GM21367 (cell line): ENCODE measurements at regions not wholly inside any gene's neighbourhood (a gene's known extent, or its start where the extent isn't known, plus 50 kb on each side); places are given as distances from the start of the nearest gene placed in this dataset.

Experiments used
- ATAC-seq: cut with Tn5 transposase; IDR thresholded peaks from one replicate; pipeline ENCODE4 v1.9.1; 2021; ENCODE audit not compliant: unreplicated experiment

DNA sequence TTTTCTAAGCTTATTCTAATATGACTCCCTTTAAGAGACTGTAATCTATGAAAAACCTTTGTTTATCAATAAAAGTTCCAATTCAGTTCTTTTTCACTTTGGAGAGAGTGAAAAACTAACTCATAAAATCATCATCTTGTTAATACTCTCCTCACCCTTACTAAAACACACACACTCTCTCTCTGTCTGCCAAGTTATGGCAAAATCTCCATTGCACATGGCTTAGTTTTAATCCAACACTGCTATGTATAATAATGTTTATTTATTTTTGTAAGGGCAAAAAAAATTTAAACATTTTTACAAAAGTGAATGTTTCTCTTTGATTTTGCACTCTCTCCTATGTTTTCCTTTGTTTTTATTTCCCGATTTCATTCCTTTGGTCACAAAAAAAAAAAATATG is 253.2 kb downstream of the BMP7 start:
- no peak for ATAC-seq

DNA sequence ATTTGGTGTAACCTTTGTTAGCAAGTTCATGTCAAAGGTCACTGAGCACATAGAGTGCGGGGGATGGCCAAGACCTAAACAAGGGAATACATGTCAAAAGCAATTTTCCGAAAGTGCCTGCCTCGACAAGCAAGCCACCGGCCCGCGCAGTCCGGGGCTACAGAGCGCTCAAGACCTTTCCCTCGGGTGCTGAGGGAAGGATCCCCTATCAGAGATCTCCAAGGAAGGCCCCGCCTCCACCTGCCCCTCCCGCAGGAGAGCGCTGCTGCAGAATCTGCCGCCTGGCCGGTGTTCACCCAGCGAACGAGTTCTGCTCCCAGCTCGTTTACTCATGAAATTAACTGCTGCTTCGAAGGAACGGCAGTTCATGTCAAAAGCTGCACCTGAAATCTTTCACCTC is 252.7 kb downstream of the BMP7 start:
- ATAC-seq = no peak

DNA sequence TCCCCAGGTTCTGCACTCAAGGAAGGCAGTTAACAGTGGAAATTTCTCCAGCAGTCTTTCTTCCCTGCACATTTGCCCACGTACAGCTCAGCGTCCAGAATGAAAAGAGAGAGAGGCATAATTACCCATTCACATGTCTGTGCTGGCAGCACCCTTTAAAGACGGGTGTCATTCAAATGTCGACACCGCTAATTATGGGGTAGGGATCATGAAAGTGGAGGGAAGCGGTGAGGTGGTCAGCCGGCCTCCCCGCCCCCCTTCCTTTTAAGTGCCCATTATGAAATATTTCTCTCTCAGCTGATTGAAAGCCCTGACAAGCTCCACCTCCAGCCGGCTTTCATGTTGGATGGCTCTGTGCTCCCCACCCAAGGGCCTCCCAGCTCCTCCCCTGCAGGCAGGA is 246.1 kb downstream of the BMP7 start:
- no peak for ATAC-seq

DNA sequence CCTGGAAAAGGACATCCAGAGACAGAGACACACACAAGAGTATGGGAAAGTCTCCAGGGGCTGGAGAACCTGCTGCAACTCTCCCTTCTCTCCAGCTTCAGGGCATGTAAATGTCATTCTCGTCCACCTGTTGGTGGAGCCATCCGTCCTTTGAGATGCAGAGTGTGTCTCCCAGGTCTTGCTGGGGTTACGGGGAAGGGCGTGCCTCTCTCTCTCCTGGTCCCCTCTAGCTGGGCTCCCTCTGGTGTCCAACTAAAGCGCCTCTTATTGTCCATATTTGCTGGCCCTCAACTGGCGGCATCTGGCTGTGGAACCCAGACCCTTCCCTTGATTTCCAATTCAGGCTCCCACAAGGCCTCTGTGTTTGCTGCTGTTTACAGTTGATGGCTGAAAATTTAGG is 244.1 kb downstream of the BMP7 start:
- no peak for ATAC-seq

DNA sequence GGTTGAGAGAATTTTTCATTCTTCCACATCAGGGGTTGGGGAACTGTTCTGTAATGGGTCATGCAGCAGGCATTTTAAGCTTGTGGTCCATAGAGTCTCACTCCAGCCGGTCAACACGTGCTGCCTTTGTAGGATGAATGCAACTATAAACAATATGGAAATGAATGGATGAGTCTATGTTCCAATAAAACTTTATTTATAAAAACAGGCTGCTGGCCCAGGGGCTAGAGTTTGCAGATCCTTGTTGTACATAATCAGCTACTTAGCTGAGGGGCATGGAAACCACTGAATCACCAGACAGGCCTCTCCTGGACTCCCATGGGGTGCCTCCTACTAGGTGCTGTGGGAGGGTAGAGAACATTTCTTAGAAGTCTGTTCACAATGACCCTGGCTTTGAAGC is 243.4 kb downstream of the BMP7 start:
- no peak for ATAC-seq

DNA sequence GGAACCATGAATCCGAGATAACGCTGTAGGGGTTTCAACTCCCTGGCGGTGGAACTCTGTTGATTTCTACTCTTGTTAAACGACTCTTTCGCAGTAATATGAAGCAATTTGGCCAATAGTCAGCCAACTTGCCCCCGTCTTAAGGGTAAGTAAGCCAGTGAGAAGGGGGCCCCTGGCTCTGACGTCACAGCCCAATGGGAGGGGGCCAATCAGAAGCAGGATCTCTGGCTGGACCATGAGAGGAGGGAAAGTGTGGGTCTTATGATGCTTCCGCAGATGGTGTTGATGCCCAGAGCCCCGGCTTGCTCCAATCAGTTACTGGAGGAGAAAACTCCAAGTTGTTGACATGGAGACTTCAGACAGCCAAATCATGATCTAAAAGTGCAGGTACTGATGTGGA is 242.4 kb downstream of the BMP7 start:
- ATAC-seq = no peak

DNA sequence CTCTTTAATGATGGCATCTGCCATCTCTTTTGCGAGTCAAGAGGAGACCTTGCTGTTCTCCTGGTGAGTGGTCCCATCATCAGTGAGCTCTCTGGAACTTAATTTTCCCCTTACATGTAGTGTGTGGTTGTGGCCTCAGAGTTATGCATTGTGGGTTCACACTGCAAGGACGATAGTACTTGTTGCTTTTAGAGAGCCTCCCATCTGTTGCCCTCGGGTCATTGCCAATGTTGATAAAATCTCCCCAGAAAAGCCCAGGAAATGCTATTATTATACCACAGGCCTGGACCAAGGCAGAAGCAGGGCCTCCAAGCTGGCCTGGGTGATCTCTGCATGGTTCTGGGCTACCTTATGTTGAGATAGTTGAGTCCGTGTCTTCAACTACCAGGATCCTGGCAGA is 241.6 kb downstream of the BMP7 start:
- ATAC-seq = no peak

DNA sequence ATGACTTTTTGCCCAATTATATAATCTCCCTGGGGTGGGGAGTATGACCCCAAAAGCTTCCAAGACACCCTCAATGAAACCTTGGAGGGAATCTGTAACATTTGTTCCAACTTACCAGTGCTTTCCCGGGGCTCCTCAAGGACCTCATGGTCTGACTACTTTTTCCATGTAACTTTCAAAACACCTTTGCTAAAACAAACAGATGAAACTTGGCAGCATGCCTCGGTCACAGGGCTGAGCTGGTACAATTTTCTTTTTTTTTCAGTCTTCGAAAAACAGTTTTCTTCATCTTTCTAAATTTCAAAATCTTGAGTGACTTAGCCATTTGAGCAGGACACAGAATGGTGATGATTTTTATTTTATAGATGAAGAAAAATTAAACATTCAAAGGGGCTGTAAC is 241.2 kb downstream of the BMP7 start:
- no peak for ATAC-seq

DNA sequence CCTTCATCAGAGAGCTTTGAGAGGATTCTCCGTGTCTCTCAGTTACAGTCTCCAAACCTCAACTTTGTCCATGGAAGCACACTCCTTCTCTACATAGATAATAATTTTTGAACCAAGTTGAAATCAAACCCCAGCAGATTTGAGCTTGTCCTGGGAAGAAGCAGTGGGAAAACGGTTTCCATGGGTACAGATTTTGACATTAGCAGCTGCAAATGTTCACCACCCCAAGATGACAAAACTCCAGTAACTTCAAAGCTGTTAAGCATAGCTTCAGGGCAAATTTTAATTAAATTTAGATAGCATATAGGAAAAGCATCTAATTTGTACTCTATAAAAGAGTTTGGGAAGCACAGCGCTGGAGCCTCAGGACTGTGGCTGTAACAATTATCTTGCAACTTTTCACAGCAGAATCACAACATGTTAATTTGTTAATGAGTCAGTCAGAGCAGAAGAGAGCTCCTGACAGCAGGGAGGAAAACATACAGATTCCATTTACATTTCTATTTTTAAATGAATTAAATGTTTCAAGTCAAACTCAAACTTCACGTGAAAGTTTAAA is 240.7 kb downstream of the BMP7 start:
- no peak for ATAC-seq

DNA sequence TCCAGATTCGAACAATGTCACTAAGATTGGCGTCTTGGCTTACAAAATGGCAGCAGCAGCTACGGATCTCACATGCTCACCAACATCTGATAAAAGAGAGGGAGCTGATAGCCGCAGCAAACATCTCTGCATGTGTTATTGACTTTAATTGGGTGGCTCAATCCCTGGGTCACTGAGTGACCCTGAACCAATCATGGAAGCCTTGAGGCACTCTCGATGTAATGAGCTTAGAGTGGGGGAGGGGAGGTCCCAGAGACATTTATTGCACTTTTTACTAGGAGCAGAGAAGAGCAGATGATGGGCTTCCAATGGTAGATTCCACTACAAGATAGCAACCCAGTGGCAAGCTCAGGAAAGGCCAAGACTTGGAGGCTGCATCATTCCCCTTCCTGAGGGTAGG is 238.7 kb downstream of the BMP7 start:
- ATAC-seq = no peak

DNA sequence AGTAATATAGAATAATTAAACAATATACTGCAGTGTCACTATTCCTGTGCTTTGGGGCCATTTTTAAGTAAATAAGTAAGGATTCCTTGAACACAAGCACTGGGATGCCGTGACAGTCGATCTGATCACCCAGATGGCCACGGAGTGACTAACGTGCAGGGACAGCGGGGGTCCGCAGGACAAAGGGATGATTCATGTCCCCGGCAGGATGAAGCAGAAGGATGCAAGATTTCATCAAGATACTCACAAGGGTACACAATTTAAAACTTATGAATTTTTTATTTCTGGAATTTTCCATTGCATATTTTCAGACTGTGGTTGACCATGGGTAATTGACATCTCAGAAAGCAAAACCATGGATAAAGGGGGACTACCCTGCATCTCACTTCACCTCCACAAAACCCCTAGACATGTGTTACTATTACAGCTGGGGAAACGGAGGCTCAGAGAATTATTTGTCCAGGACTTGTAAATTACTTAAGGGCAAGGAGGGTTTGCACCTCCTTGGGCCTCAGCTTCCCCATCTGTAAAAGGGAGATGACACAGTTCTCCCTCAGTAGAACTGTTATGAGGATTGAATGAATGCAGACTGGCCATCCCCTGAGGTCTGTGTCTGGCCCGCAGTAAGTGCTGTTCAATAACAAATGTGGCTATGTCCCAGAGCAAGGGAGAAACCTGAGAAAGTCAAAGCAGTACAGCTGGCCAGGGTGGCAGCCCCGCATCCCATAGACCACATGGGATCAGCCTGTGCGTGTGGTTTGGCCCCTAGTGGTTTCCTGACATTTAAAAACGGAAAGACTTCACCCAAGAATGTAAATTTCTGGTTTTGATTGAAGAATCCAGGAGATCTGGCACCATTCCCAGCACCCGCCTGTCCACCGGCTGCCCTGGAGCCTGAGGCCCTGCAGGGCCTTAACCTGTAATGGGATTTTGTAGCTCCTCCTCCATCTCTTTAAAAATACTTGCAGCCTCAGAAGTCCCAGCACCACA is 235.5 kb downstream of the BMP7 start:
- ATAC-seq = no peak

DNA sequence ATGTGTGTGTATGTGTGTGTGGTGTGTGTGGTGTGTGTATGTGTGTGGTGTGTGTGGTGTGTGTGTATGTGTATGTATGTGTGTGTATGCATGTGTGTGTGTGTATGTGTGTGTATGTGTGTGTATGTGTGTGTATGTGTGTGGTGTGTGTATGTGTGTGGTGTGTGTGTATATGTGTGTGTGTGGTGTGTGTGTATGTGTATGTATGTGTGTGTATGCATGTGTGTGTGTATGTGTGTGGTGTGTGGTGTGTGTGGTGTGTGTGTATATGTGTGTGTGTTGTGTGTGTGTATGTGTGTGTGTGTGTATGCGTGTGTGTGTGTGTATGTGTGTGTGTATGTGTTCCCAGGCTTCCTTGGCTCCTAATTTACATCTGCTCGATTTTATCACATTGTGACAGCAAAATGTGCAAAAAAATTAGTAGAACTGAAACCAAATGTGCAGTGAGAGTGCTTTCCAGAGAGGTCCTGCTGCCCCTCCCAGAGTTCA is 234.5 kb downstream of the BMP7 start:
- no peak for ATAC-seq

DNA sequence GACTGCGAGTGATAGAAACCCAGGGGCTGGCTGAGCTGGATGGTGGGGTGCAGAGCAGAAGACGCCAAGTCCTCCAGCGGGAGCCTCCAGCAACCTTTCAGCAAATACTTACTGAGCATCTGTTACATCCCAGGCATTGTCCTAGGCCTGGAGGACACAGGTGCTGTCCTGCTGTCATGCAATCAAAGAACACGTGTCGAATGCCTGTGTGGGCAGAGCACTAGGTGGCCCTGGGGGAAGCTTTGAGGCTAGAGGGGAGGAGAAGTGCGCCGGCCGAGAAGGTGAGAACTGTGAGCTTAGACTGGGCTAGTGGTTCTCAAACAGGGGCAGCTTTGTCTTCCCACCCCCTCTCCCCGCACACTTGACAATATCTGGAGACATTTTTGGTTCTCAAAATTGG is 233.6 kb downstream of the BMP7 start:
- ATAC-seq = no peak

DNA sequence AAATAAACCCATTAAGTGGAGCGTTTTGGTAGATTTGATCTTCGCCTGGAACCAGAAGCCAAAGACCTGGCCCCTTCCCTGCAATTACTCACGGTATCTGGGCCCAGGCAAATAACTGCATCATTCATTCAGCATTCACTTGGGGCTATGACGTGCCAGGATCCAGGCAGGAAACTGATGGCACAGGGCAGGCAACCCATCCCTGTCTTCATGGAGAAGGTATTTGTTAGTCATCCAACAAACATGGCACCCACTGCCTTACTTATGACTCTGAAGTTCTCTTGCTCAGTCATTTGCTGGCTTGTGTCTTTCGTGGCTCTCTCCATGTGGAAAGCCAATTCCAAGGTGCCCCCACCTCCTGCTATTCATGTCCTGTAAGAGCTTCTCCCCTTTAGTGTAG is 232.4 kb downstream of the BMP7 start:
- ATAC-seq = no peak

DNA sequence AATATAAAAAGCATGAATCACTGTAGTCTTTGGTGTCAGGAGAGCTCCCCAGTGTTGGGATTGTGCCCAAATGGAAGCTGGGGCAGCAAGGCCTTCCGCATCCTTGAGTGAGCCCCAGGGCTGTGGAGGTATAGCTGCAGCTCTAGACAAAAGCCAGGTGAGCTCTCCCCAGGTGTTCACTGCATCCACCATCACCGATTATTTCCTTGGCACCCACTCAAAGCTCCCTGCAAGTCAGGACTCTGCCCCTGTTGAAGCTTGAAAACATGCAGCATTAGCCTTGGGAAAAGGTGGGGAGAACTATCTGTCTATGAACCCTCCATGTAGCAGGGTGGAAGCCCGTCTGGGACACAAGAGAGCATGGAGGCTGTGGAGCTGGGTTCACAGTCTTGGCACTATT is 228.8 kb downstream of the BMP7 start:
- no peak for ATAC-seq

DNA sequence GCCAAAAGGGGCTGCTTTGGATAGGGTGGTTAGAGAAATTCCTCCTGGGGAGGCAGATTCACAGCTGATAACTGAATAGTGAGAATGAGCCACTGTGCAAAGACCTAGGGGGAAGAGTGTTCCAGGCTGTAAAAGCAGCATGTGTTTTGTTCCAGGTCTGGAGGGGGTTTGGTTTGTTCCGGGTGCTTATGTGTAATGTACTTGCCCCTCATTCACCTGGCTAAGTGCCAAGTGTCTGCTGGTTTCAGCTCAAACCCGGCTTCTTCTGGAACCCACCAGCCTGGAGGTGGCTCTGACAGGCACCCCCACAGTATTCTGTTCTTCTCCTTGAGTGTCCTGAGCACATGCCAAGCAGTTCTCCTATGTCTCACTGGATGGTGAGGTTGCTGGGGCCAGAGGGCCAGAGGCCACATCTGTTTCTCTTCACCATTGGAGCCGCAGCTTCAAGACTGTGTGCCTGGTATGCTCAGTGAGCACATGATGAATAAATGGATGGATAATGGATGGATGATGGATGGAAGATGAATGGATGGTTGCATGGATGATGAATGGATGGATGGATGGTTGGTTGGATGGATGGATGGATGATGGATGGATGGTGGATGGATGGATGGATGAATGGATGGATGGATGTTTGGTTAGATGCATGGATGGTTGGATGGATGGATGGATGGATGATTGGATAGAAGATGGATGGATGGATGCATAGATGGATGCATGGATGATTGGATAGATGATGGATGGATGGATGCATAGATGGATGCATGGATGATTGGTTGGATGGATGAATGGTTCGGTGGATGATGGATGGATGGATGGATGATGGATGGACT is 227.6 kb downstream of the BMP7 start:
- no peak for ATAC-seq

DNA sequence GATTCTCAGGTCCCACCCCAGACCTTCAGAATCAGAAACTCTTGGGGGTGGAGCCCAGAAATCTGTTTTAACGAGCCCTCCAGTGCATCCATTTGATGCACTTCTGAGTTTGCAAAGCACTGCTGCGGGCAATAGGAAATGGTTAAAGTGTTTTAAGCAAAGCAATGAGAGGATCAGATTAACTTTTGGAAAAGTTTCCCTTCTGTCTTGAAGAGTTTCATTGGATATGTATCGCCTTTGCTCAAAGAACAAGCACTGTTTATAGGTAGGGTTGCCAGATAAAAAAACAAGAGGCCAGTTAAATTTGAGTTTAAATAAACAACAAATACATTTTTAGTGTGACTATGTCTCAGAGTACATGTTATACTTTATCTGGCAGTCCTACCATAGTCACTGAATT is 226.0 kb downstream of the BMP7 start:
- ATAC-seq = no peak

DNA sequence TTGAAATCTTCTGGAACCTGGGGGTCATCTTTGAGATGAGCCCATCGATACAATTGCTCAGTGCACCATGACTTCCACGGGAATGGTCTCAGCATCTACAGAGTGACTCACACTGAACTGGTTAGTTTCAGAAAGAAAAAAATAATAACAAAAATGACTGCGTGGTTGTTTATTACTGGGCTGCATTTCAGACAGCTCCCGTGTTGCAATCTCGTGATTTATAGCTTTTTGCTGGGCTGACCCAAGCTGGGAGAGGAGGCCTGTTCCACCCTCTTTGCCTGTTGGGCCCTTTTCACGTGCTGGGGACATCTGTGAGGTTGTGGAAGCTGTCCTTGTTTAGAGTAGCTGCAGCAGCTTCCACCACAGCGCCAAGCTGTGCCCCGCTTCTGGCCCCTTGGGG is 225.5 kb downstream of the BMP7 start:
- no peak for ATAC-seq

DNA sequence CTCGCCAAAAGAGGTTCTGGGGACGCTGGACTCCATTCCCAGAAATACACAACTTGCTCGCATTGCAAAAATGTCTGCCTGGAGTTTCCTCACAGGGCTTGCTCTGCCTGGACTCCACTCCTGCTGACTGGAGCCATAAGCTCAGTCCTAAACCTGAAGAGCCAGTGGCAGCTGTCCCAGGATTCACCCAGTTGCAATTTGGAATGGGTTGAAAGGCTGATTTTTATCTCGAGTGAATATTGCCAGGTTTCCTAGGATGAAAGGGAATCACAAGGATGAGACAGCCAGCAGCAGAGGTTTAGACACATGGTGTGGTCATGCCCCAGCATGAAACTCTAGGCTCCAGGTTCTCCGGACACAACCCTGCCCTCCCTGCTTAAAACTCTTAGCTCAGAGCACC is 223.3 kb downstream of the BMP7 start:
- no peak for ATAC-seq

DNA sequence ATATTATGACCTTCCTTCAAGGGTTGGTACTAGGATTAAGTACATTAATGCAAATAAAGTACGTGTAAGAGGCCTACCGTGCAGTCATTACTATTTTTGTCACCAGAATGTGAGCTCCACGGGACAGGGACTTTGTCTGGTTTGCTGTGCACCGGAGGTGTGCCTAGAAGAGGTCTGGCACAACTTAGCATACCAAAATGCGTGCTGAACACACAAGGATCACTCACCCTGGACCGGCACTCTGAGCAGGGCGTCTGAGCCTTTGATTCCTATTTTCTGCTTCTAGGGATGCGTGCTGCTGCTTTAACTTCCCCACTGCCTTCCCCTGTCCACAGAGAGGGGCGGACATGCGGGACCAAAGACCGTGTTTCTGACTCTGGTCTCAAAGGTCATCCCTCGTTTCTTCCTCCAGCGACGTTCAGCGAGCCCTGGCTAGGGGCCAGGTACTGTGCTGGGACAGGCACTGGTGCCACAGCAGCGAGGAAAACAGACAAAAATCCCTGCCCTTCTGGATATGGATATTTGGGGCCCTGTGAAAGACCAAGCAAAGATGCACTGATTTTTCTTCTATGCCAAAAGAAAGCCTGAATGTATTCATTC is 222.7 kb downstream of the BMP7 start:
- ATAC-seq = no peak
